Fibroblast of mammary gland (primary cell): ENCODE measurements at regions not wholly inside any gene's neighbourhood (a gene's known extent, or its start where the extent isn't known, plus 50 kb on each side); places are given as distances from the start of the nearest gene placed in this dataset.

Experiments
- DNase-seq: peaks from one replicate; pipeline ENCODE4 v3.0.0-alpha.2; 2010; ENCODE audit warnings: low read depth
- H3K4me3 ChIP-seq: 2 replicates; pipeline ENCODE4 v1.5.1; 2011; ENCODE audit warnings: low read depth, mild to moderate bottlenecking, low read length, moderate library complexity; ENCODE audit not compliant: control insufficient read depth
- TF ChIP-seq, protein P1 (sequence below): conservative IDR thresholded peaks from 2 replicates; pipeline ENCODE4 v1.5.1; 2011; ENCODE audit warnings: low read depth, low read length, inconsistent platforms; ENCODE audit not compliant: control insufficient read depth, insufficient read depth

GRCh38 chr2:84212611-84213314 lies 246.3 kb downstream of the SUCLG1 start:
- DNase-seq = no peak
- TF ChIP-seq, protein P1, sequence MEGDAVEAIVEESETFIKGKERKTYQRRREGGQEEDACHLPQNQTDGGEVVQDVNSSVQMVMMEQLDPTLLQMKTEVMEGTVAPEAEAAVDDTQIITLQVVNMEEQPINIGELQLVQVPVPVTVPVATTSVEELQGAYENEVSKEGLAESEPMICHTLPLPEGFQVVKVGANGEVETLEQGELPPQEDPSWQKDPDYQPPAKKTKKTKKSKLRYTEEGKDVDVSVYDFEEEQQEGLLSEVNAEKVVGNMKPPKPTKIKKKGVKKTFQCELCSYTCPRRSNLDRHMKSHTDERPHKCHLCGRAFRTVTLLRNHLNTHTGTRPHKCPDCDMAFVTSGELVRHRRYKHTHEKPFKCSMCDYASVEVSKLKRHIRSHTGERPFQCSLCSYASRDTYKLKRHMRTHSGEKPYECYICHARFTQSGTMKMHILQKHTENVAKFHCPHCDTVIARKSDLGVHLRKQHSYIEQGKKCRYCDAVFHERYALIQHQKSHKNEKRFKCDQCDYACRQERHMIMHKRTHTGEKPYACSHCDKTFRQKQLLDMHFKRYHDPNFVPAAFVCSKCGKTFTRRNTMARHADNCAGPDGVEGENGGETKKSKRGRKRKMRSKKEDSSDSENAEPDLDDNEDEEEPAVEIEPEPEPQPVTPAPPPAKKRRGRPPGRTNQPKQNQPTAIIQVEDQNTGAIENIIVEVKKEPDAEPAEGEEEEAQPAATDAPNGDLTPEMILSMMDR = no peak
- no peak overlapping the region for H3K4me3 ChIP-seq

DNA sequence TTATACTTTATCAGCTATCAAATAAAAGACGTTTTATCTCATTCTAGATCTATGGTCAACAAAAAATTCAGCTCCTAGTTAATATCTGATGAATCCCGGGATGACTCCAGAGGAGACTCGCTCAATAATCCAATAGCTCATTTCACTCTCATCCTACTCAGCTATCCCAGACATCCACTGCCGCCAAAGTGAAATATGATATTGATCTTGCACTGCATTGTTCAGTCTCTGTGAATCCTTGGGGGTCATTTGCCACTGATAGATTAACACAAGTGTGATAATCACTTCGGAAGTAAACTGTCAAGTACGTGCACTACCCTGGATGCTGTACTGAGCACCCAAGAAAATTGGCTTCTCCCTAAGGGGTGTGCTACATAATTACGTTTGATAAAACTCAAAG lies 249.1 kb downstream of the SUCLG1 start:
- no peak overlapping the region for H3K4me3 ChIP-seq
- TF ChIP-seq, protein P1 = no peak
- no peak for DNase-seq

- DNase-seq = no peak
- H3K4me3 ChIP-seq = no peak overlapping the region
- TF ChIP-seq, protein P1 = no peak
These were observed 254.1 kb downstream of the SUCLG1 start for GRCh38 chr2:84204995-84205394.

GRCh38 chr2:84202166-84202565 lies 256.9 kb downstream of the SUCLG1 start:
- TF ChIP-seq, protein P1 = no peak
- DNase-seq = no peak
- H3K4me3 ChIP-seq = no peak overlapping the region

GRCh38 chr2:84201158-84201557 lies 257.9 kb downstream of the SUCLG1 start:
- H3K4me3 ChIP-seq = no peak overlapping the region
- DNase-seq = no peak
- TF ChIP-seq, protein P1 = no peak

GRCh38 chr2:84197901-84198300 lies 261.2 kb downstream of the SUCLG1 start:
- H3K4me3 ChIP-seq = no peak overlapping the region
- no peak for DNase-seq
- TF ChIP-seq, protein P1 = no peak
